Prostate gland (tissue), 2 donors: ENCODE measurements at regions not wholly inside any gene's neighbourhood (a gene's known extent, or its start where the extent isn't known, plus 50 kb on each side); places are given as distances from the start of the nearest gene placed in this dataset.

Source experiments
- DNase-seq: peaks from one replicate; pipeline ENCODE4 v3.0.0-alpha.2; 2019; ENCODE audit warnings: low spot score
- H3K27ac ChIP-seq, 2 donors: fragments of 200-600 bp; sonication (generic); 2 replicates each; pipeline ENCODE4 v1.5.1; 2017 to 2019
- H3K27me3 ChIP-seq: fragments of 200-600 bp; sonication (generic); replicated peaks from 2 replicates; pipeline ENCODE4 v1.5.1; 2019; ENCODE audit not compliant: insufficient read depth
- H3K36me3 ChIP-seq, 2 donors: fragments of 200-600 bp; sonication (generic); 1 replicate in 1 of 2; 2 replicates in 1 of 2; pipeline versions ENCODE4 v1.5.1 to v1.8.1; 2017 to 2019
- H3K4me1 ChIP-seq: fragments of 200-600 bp; sonication (generic); replicated peaks from 2 replicates; pipeline ENCODE4 v1.5.1; 2019
- H3K4me3 ChIP-seq, 2 donors: fragments of 200-600 bp; sonication (generic); 2 replicates each; pipeline ENCODE4 v1.5.1; 2017 to 2019
- H3K9me3 ChIP-seq: fragments of 200-600 bp; sonication (generic); 2 replicates; pipeline ENCODE4 v1.5.1; 2017
- POLR2A ChIP-seq: fragments of 450-650 bp; IDR thresholded peaks from one replicate; pipeline ENCODE4 v1.6.1; 2016; ENCODE audit warnings: antibody characterized with exemption, mild to moderate bottlenecking
- POLR2AphosphoS5 ChIP-seq: sonication (generic); formaldehyde crosslinking; IDR thresholded peaks from one replicate; pipeline ENCODE4 v1.6.1; 2017; ENCODE audit warnings: antibody characterized with exemption
- WGBS: methylation state at CpG from one replicate; pipeline ENCODE4 v1.1.5; 2018; 5-methylcytosine and 5-hydroxymethylcytosine counted together
- intact Hi-C: fragments of 100-400 bp; cut with DNase I; formaldehyde crosslinking; loops from one replicate; pipeline ENCODE4 v1.14.2; 2022
- TF ChIP-seq, protein P1 (sequence below), 4 experiments: fragments of 200-600 bp in 2 of 4; fragments of 450-650 bp in 2 of 4; sonication (generic) in 2 of 4; IDR thresholded peaks; 1 replicate in 3 of 4; 2 replicates in 1 of 4; pipeline ENCODE4 v1.5.1; 2016 to 2019; ENCODE audit warnings: antibody characterized with exemption in 4 of 4, mild to moderate bottlenecking in 2 of 4, moderate library complexity in 2 of 4

DNA sequence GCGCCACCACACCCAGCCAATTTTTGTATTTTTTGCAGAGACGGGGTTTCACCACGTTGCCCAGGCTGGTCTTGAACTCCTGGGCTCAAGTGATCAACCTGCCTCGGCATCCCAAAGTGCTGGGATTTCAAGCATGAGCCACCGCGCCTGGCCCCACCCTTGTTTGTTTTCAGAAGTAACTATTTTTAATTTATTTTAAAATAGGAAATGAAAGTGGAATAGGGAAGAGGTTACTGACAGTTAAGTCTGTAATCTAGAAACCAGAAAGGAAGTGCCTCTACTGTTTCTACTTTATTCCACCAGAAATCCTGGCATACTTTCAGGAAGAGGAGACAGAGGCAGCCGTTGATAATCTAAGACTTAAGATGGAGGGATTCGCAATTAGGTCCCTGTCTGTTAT, 225.6 kb downstream of the TANC2 start:
- no peak for DNase-seq

DNA sequence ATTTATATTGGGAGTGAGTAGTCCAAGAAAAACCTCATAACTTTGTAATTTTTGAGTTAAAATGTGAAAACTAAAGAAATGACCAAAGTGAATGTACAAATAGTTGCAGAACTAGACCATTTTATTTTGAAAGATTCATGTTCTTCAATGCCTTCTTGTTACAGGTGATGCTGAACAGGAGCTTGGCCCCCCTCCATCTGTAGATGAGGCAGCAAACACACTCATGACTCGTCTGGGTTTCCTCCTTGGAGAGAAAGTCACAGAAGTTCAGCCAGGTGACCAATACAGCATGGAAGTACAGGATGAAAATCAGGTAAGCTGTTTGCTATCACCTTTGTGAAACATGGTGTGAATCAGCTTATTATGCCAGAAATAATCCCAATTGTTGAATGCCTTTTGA, 227.8 kb downstream of the TANC2 start:
- Histone ChIP-seq H3K36me3 (no peaks in the 10 kb centered on the region), H3K27me3 (no peaks in the 10 kb centered on the region), H3K9me3 (no peaks in the 10 kb centered on the region), H3K27ac (no peak overlapping the region), H3K4me1 (no peaks in the 10 kb centered on the region), H3K4me3 (no peak overlapping the region)
- WGBS: 72% methylated on average over 1 of the region's 1 CpG
- no peak for DNase-seq
- intact Hi-C loops: no loop called here
- TF ChIP-seq POLR2AphosphoS5 (no peak), POLR2A (no peak)
- TF ChIP-seq, protein P1, sequence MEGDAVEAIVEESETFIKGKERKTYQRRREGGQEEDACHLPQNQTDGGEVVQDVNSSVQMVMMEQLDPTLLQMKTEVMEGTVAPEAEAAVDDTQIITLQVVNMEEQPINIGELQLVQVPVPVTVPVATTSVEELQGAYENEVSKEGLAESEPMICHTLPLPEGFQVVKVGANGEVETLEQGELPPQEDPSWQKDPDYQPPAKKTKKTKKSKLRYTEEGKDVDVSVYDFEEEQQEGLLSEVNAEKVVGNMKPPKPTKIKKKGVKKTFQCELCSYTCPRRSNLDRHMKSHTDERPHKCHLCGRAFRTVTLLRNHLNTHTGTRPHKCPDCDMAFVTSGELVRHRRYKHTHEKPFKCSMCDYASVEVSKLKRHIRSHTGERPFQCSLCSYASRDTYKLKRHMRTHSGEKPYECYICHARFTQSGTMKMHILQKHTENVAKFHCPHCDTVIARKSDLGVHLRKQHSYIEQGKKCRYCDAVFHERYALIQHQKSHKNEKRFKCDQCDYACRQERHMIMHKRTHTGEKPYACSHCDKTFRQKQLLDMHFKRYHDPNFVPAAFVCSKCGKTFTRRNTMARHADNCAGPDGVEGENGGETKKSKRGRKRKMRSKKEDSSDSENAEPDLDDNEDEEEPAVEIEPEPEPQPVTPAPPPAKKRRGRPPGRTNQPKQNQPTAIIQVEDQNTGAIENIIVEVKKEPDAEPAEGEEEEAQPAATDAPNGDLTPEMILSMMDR (IDR thresholded peaks at IDR 0.05): no peak

More for the DNA sequence above, 225.6 kb downstream of the TANC2 start:
- TF ChIP-seq, protein P1 (IDR thresholded peaks at IDR 0.05): no peak
- TF ChIP-seq POLR2A (no peak), POLR2AphosphoS5 (no peak)
- H3K4me3 ChIP-seq: no peak overlapping the region
- 93% methylated on average over 8 of the region's 8 CpGs for WGBS
- no peaks in the 10 kb centered on the region for H3K36me3 ChIP-seq
- H3K9me3 ChIP-seq: no peaks in the 10 kb centered on the region
- intact Hi-C loops: no loop called here
- H3K27ac ChIP-seq: no peak overlapping the region
- H3K4me1 ChIP-seq: no peaks in the 10 kb centered on the region
- H3K27me3 ChIP-seq: no peaks in the 10 kb centered on the region

DNA sequence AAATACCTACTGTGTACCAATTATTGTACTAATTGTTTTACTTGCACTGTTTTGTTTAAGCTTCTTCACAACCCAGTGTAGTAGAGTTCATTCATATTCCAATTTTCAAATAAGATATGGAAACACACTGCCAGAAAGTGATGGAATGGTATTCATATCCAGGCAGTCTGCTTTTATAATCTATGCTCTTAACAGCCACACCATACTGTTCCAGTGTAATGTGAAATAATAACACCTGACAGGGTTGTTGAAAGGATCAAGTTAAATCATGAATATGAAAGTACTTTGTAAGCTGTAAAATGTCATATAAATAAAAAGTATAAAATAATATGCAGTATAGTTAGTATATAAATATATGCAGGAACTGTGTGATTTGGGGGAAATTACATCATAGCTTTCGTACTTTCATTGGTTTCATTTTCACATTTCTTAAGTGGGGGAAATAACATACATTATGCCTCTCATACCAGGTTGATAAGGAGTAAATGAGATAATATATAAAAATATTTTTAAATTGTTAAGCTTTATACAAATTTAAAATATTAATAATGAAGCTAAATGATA, 230.8 kb downstream of the TANC2 start:
- no peak for TF ChIP-seq POLR2AphosphoS5
- TF ChIP-seq POLR2A: no peak
- TF ChIP-seq, protein P1 (IDR thresholded peaks at IDR 0.05): no peak
- Histone ChIP-seq H3K4me1 (no peaks in the 10 kb centered on the region), H3K9me3 (no peaks in the 10 kb centered on the region), H3K27me3 (no peaks in the 10 kb centered on the region), H3K36me3 (no peaks in the 10 kb centered on the region), H3K27ac (no peak overlapping the region), H3K4me3 (no peak overlapping the region)
- 83% methylated on average over 1 of the region's 1 CpG for WGBS
- no peak for DNase-seq
- intact Hi-C loops: no loop called here

DNA sequence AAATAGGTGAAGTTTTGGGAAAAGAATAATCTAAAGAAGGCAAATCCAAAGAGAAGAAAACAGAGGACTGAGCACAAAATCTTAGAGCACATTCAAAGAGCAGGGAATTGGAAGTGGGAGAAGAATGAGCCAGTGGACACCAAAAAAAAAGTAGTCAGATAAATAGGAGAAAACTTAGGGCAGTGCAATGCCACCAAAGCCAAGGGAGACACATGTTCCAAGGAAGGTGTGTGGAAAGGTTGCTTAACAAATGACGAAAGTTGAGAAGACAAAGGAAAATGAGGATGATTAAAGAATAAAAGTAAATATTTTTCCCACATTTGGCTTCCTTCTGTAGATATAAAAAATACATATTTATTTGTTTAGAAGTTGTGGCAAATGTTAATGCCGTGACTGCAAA, 237.6 kb downstream of the TANC2 start:
- H3K9me3 ChIP-seq: no peaks in the 10 kb centered on the region
- H3K27ac ChIP-seq: no peak overlapping the region
- no peaks in the 10 kb centered on the region for H3K4me1 ChIP-seq
- no peak overlapping the region for H3K4me3 ChIP-seq
- DNase-seq: no peak
- intact Hi-C loops: no loop called here
- TF ChIP-seq POLR2A (no peak), POLR2AphosphoS5 (no peak)
- TF ChIP-seq, protein P1 (IDR thresholded peaks at IDR 0.05): no peak
- H3K27me3 ChIP-seq: no peaks in the 10 kb centered on the region
- H3K36me3 ChIP-seq: no peaks in the 10 kb centered on the region
- WGBS: 97% methylated on average over 2 of the region's 2 CpGs

DNA sequence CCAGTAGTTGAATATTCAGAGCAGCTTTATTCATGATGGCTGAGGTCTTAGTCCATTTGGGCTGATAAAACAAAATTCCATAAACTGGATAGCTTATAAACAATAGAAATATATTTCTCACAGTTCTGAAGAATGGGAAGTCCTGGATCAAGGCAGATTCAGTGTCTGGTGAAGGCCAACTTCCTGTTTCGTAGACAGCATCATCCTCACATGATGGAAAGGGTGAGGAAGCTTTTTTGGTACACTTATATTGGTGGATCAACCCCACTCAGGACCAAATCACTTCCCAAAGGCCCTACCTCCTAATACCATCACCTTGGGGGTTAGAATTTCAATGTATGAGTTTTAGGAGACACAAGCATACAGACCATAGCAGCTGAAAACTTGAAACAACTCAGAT, 224.2 kb downstream of the CYB561 start:
- H3K4me1 ChIP-seq: no peaks in the 10 kb centered on the region
- 96% methylated on average over 1 of the region's 1 CpG for whole genome bisulfite sequencing
- intact Hi-C loops: no loop called here
- H3K27ac ChIP-seq: no peak overlapping the region
- H3K27me3 ChIP-seq: no peaks in the 10 kb centered on the region
- H3K4me3 ChIP-seq: no peak overlapping the region
- H3K9me3 ChIP-seq: no peaks in the 10 kb centered on the region
- DNase-seq: no peak
- no peaks in the 10 kb centered on the region for H3K36me3 ChIP-seq
- TF ChIP-seq POLR2AphosphoS5 (no peak), POLR2A (no peak)
- TF ChIP-seq, protein P1 (IDR thresholded peaks at IDR 0.05): no peak
